ENCODE measurements at regions not wholly inside any gene's neighbourhood (a gene's known extent, or its start where the extent isn't known, plus 50 kb on each side); places are given as distances from the start of the nearest gene placed in this dataset.
"Not testable (repeated sequence)": the region's sequence is repeated elsewhere in the genome, so short reads cannot be mapped to it uniquely, and the experiment has no call there.

GRCh38 chr7:29671286-29671685 is 107.7 kb downstream of the PRR15 start:
- H3K27me3 Mint-ChIP-seq (ENCODE audit: unreplicated experiment); H3K4me1 Mint-ChIP-seq (ENCODE audit: low read depth, unreplicated experiment); H3K9me3 Mint-ChIP-seq (ENCODE audit: unreplicated experiment); H3K4me3 Mint-ChIP-seq (ENCODE audit: unreplicated experiment); DNase-seq; H3K27ac Mint-ChIP-seq (ENCODE audit: unreplicated experiment); H3K36me3 Mint-ChIP-seq (ENCODE audit: unreplicated experiment): not testable (repeated sequence)

- not testable (repeated sequence) for H3K4me3 Mint-ChIP-seq (ENCODE audit: unreplicated experiment); H3K9me3 Mint-ChIP-seq (ENCODE audit: unreplicated experiment); H3K4me1 Mint-ChIP-seq (ENCODE audit: low read depth, unreplicated experiment); H3K27me3 Mint-ChIP-seq (ENCODE audit: unreplicated experiment); H3K27ac Mint-ChIP-seq (ENCODE audit: unreplicated experiment); H3K36me3 Mint-ChIP-seq (ENCODE audit: unreplicated experiment); DNase-seq
Observed at GRCh38 chr7:29673635-29674034, 110.0 kb downstream of the PRR15 start.

GRCh38 chr7:29674626-29675025 is 111.0 kb downstream of the PRR15 start:
- not testable (repeated sequence) for H3K27me3 Mint-ChIP-seq (ENCODE audit: unreplicated experiment); H3K36me3 Mint-ChIP-seq (ENCODE audit: unreplicated experiment); H3K9me3 Mint-ChIP-seq (ENCODE audit: unreplicated experiment); H3K27ac Mint-ChIP-seq (ENCODE audit: unreplicated experiment); DNase-seq; H3K4me1 Mint-ChIP-seq (ENCODE audit: low read depth, unreplicated experiment); H3K4me3 Mint-ChIP-seq (ENCODE audit: unreplicated experiment)

GRCh38 chr7:29677254-29677653 is 113.6 kb downstream of the PRR15 start:
- not testable (repeated sequence) for H3K27ac Mint-ChIP-seq (ENCODE audit: unreplicated experiment); H3K27me3 Mint-ChIP-seq (ENCODE audit: unreplicated experiment); H3K36me3 Mint-ChIP-seq (ENCODE audit: unreplicated experiment); H3K4me1 Mint-ChIP-seq (ENCODE audit: low read depth, unreplicated experiment); H3K4me3 Mint-ChIP-seq (ENCODE audit: unreplicated experiment); DNase-seq; H3K9me3 Mint-ChIP-seq (ENCODE audit: unreplicated experiment)

- not testable (repeated sequence) for H3K36me3 Mint-ChIP-seq (ENCODE audit: unreplicated experiment); H3K27me3 Mint-ChIP-seq (ENCODE audit: unreplicated experiment); H3K4me3 Mint-ChIP-seq (ENCODE audit: unreplicated experiment); H3K9me3 Mint-ChIP-seq (ENCODE audit: unreplicated experiment); DNase-seq; H3K27ac Mint-ChIP-seq (ENCODE audit: unreplicated experiment); H3K4me1 Mint-ChIP-seq (ENCODE audit: low read depth, unreplicated experiment)
Observed at GRCh38 chr7:29679963-29680362, 116.3 kb downstream of the PRR15 start.

GRCh38 chr7:29680601-29681000 is 117.0 kb downstream of the PRR15 start:
- not testable (repeated sequence) for H3K27ac Mint-ChIP-seq (ENCODE audit: unreplicated experiment); H3K4me3 Mint-ChIP-seq (ENCODE audit: unreplicated experiment)

GRCh38 chr7:29684151-29684786 is 120.6 kb downstream of the PRR15 start:
- not testable (repeated sequence) for H3K36me3 Mint-ChIP-seq (ENCODE audit: unreplicated experiment); H3K9me3 Mint-ChIP-seq (ENCODE audit: unreplicated experiment); H3K27me3 Mint-ChIP-seq (ENCODE audit: unreplicated experiment); H3K27ac Mint-ChIP-seq (ENCODE audit: unreplicated experiment); DNase-seq; H3K4me1 Mint-ChIP-seq (ENCODE audit: low read depth, unreplicated experiment)
- H3K4me3 Mint-ChIP-seq (ENCODE audit: unreplicated experiment), result peak overlapping the region; percentile 90

More at GRCh38 chr7:29680601-29681000, 117.0 kb downstream of the PRR15 start:
- H3K4me1 Mint-ChIP-seq (ENCODE audit: low read depth, unreplicated experiment); H3K27me3 Mint-ChIP-seq (ENCODE audit: unreplicated experiment); H3K36me3 Mint-ChIP-seq (ENCODE audit: unreplicated experiment); H3K9me3 Mint-ChIP-seq (ENCODE audit: unreplicated experiment); DNase-seq: not testable (repeated sequence)

GRCh38 chr7:29684787-29685650 is 121.3 kb upstream of the WIPF3 start:
- no peaks in the 10 kb centered on the region for H3K27me3 Mint-ChIP-seq (ENCODE audit: unreplicated experiment)
- no peak for TF ChIP-seq CTCF (IDR thresholded peaks at IDR 0.05; ENCODE audit: partially characterized antibody, unreplicated experiment)
- peaks cover 3% of the 10 kb centered on the region for H3K4me1 Mint-ChIP-seq (ENCODE audit: low read depth, unreplicated experiment)
- H3K4me3 Mint-ChIP-seq (ENCODE audit: unreplicated experiment), result peak overlapping the region; percentile 90
- no peak overlapping the region for H3K27ac Mint-ChIP-seq (ENCODE audit: unreplicated experiment)
- H3K9me3 Mint-ChIP-seq (ENCODE audit: unreplicated experiment), result peaks cover 2% of the 10 kb centered on the region
- peak; percentile 82 for DNase-seq
- H3K36me3 Mint-ChIP-seq (ENCODE audit: unreplicated experiment), result no peaks in the 10 kb centered on the region

GRCh38 chr7:29685651-29686271 is 120.5 kb upstream of the WIPF3 start:
- H3K36me3 Mint-ChIP-seq (ENCODE audit: unreplicated experiment); H3K27ac Mint-ChIP-seq (ENCODE audit: unreplicated experiment); DNase-seq; H3K27me3 Mint-ChIP-seq (ENCODE audit: unreplicated experiment); H3K9me3 Mint-ChIP-seq (ENCODE audit: unreplicated experiment); H3K4me1 Mint-ChIP-seq (ENCODE audit: low read depth, unreplicated experiment): not testable (repeated sequence)
- H3K4me3 Mint-ChIP-seq (ENCODE audit: unreplicated experiment), result peak overlapping the region; percentile 39

- H3K9me3 Mint-ChIP-seq (ENCODE audit: unreplicated experiment); H3K4me1 Mint-ChIP-seq (ENCODE audit: low read depth, unreplicated experiment); H3K4me3 Mint-ChIP-seq (ENCODE audit: unreplicated experiment); H3K36me3 Mint-ChIP-seq (ENCODE audit: unreplicated experiment); DNase-seq; H3K27ac Mint-ChIP-seq (ENCODE audit: unreplicated experiment); H3K27me3 Mint-ChIP-seq (ENCODE audit: unreplicated experiment): not testable (repeated sequence)
Observed at GRCh38 chr7:29690510-29690909, 115.8 kb upstream of the WIPF3 start.

- H3K36me3 Mint-ChIP-seq (ENCODE audit: unreplicated experiment); H3K4me1 Mint-ChIP-seq (ENCODE audit: low read depth, unreplicated experiment); H3K9me3 Mint-ChIP-seq (ENCODE audit: unreplicated experiment); H3K27ac Mint-ChIP-seq (ENCODE audit: unreplicated experiment); DNase-seq; H3K27me3 Mint-ChIP-seq (ENCODE audit: unreplicated experiment); H3K4me3 Mint-ChIP-seq (ENCODE audit: unreplicated experiment): not testable (repeated sequence)
Observed at GRCh38 chr7:29696402-29696801, 109.9 kb upstream of the WIPF3 start.
